DOHH2 (cell line): ENCODE measurements at regions not wholly inside any gene's neighbourhood (a gene's known extent, or its start where the extent isn't known, plus 50 kb on each side); places are given as distances from the start of the nearest gene placed in this dataset.

Source experiments
- H3F3A ChIP-seq: fragments of 200-600 bp; sonication (generic), shearing (Covaris generic); 2 replicates; pipeline ENCODE4 v1.6.0; 2016; ENCODE audit warnings: antibody characterized with exemption, mild to moderate bottlenecking; ENCODE audit not compliant: control insufficient read depth, insufficient read depth
- H3K27ac ChIP-seq: fragments of 200-600 bp; sonication (generic); 2 replicates; pipeline ENCODE4 v1.5.1; 2014; ENCODE audit warnings: low read depth, mild to moderate bottlenecking, low read length, moderate library complexity
- H3K27me3 ChIP-seq: fragments of 200-600 bp; sonication (generic); 2 replicates; pipeline ENCODE4 v1.6.1; 2014; ENCODE audit warnings: mild to moderate bottlenecking, low read length, mixed read lengths; ENCODE audit not compliant: control insufficient read depth
- H3K36me3 ChIP-seq: fragments of 200-600 bp; sonication (generic); 2 replicates; pipeline ENCODE4 v1.6.1; 2014; ENCODE audit warnings: mild to moderate bottlenecking, low read length, moderate library complexity, mixed read lengths; ENCODE audit not compliant: control insufficient read depth
- H3K4me1 ChIP-seq: fragments of 200-600 bp; sonication (generic); 2 replicates; pipeline ENCODE4 v1.6.1; 2014; ENCODE audit warnings: mild to moderate bottlenecking, low read length, mixed read lengths; ENCODE audit not compliant: control insufficient read depth
- H3K4me2 ChIP-seq: fragments of 200-600 bp; sonication (generic); 2 replicates; pipeline ENCODE4 v1.6.0; 2014; ENCODE audit warnings: mild to moderate bottlenecking, low read length, moderate library complexity
- H3K4me3 ChIP-seq: fragments of 200-600 bp; sonication (generic); 2 replicates; pipeline ENCODE4 v1.5.1; 2014; ENCODE audit warnings: mild to moderate bottlenecking, low read length, mixed read lengths
- H3K79me2 ChIP-seq: fragments of 200-600 bp; sonication (generic); 2 replicates; pipeline ENCODE4 v1.6.1; 2014; ENCODE audit warnings: mild to moderate bottlenecking, low read length, mixed read lengths; ENCODE audit not compliant: control insufficient read depth
- H3K9me2 ChIP-seq: fragments of 200-600 bp; sonication (generic); replicated peaks from 2 replicates; pipeline ENCODE4 v1.6.1; 2014; ENCODE audit warnings: mild to moderate bottlenecking, low read length, mixed read lengths; ENCODE audit not compliant: control insufficient read depth
- H3K9me3 ChIP-seq: fragments of 200-600 bp; sonication (generic); 2 replicates; pipeline ENCODE4 v1.6.1; 2014; ENCODE audit warnings: antibody characterized with exemption, low read length, mixed read lengths; ENCODE audit not compliant: control insufficient read depth, insufficient read depth
- H4K20me1 ChIP-seq: fragments of 200-600 bp; sonication (generic); 2 replicates; pipeline ENCODE4 v1.6.0; 2014; ENCODE audit warnings: low read depth, mild to moderate bottlenecking, antibody characterized with exemption, low read length, moderate library complexity; ENCODE audit not compliant: control insufficient read depth, insufficient read depth
- EZH2phosphoT487 ChIP-seq: fragments of 200-600 bp; sonication (generic); IDR thresholded peaks from 2 replicates; pipeline ENCODE4 v1.6.1; 2017; ENCODE audit warnings: borderline replicate concordance, mild to moderate bottlenecking, antibody characterized with exemption, low read length, moderate library complexity, mixed read lengths
- TF ChIP-seq, protein P1 (sequence below): fragments of 200-600 bp; sonication (generic); IDR thresholded peaks from one replicate; pipeline ENCODE4 v1.5.1; 2014; ENCODE audit warnings: antibody characterized with exemption, mild to moderate bottlenecking, low read depth, low read length; ENCODE audit not compliant: poor library complexity, severe bottlenecking

- TF ChIP-seq EZH2phosphoT487: no peak
- TF ChIP-seq, protein P1, sequence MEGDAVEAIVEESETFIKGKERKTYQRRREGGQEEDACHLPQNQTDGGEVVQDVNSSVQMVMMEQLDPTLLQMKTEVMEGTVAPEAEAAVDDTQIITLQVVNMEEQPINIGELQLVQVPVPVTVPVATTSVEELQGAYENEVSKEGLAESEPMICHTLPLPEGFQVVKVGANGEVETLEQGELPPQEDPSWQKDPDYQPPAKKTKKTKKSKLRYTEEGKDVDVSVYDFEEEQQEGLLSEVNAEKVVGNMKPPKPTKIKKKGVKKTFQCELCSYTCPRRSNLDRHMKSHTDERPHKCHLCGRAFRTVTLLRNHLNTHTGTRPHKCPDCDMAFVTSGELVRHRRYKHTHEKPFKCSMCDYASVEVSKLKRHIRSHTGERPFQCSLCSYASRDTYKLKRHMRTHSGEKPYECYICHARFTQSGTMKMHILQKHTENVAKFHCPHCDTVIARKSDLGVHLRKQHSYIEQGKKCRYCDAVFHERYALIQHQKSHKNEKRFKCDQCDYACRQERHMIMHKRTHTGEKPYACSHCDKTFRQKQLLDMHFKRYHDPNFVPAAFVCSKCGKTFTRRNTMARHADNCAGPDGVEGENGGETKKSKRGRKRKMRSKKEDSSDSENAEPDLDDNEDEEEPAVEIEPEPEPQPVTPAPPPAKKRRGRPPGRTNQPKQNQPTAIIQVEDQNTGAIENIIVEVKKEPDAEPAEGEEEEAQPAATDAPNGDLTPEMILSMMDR: no peak
- Histone ChIP-seq H3K4me1 (no peaks in the 10 kb centered on the region), H3K36me3 (no peaks in the 10 kb centered on the region), H3K27me3 (peaks cover 3% of the 10 kb centered on the region), H3F3A (no peaks in the 10 kb centered on the region), H3K9me3 (no peaks in the 10 kb centered on the region), H3K4me2 (no peak overlapping the region), H3K9me2 (no peaks in the 10 kb centered on the region), H4K20me1 (no peaks in the 10 kb centered on the region), H3K79me2 (no peaks in the 10 kb centered on the region), H3K4me3 (no peak overlapping the region), H3K27ac (no peak overlapping the region)
Observed at GRCh38 chr16:14017886-14018285, 53.2 kb upstream of the MRTFB start.

DNA sequence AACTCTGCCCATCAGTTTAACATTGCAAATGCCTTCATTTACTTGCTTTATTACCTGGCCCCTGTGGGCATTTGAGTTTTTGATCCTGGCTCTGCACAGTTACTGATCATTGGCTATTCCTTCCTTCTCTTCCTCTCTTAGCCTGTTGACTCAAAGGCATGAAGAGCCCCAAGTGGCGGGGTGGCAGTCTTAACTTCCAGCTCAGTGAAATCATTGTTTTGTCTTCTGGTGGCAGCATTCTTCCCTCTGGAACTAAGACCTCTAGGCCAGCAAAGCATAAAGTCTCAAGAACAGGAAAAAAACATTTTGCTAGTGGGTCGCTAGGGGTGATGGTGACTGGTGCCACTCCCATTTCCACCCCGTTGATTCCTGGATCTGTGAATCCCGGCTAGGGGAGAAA, 52.3 kb upstream of the MRTFB start:
- Histone ChIP-seq H3K4me2 (no peak overlapping the region), H3K9me2 (no peaks in the 10 kb centered on the region), H3K4me1 (no peaks in the 10 kb centered on the region), H3F3A (no peaks in the 10 kb centered on the region), H3K27ac (no peak overlapping the region), H3K9me3 (no peaks in the 10 kb centered on the region), H4K20me1 (no peaks in the 10 kb centered on the region), H3K36me3 (no peaks in the 10 kb centered on the region), H3K4me3 (no peak overlapping the region), H3K27me3 (no peaks in the 10 kb centered on the region; the same call in 1 of the 2 replicates), H3K79me2 (no peaks in the 10 kb centered on the region)
- no peak for TF ChIP-seq EZH2phosphoT487
- TF ChIP-seq, protein P1: no peak

- TF ChIP-seq, protein P1: no peak
- no peak for TF ChIP-seq EZH2phosphoT487
- Histone ChIP-seq H3K27me3 (peaks cover under 1% of the 10 kb centered on the region; the same call in 1 of the 2 replicates), H3K27ac (no peak overlapping the region), H4K20me1 (no peaks in the 10 kb centered on the region), H3K9me2 (no peaks in the 10 kb centered on the region), H3K36me3 (no peaks in the 10 kb centered on the region), H3K79me2 (no peaks in the 10 kb centered on the region), H3F3A (no peaks in the 10 kb centered on the region), H3K9me3 (no peaks in the 10 kb centered on the region), H3K4me1 (no peaks in the 10 kb centered on the region), H3K4me2 (no peak overlapping the region), H3K4me3 (no peak overlapping the region)
Observed at GRCh38 chr16:14020141-14020540, 51.0 kb upstream of the MRTFB start.
